ENCODE measurements at regions not wholly inside any gene's neighbourhood (a gene's known extent, or its start where the extent isn't known, plus 50 kb on each side); places are given as distances from the start of the nearest gene placed in this dataset.

DNA sequence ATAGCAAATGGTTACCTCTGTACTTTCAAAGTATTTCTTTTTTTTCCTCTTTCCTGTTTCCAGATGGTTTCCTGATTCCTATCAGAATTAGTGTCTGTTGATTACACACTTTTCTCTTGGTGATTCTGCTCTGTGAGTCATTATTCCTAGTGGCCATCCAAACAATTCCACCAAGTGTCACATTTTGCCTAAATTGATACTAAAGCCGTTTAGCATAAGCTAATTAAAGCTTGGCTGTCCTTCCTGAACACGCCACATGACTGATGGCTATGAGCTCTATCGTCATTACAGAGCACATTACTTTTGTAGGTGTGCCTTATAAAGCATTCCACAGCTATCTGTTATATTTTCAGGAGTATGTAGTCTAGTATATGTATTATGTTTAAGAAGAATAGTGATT is 671.2 kb downstream of the CDH8 start:
- TF ChIP-seq, protein P1, sequence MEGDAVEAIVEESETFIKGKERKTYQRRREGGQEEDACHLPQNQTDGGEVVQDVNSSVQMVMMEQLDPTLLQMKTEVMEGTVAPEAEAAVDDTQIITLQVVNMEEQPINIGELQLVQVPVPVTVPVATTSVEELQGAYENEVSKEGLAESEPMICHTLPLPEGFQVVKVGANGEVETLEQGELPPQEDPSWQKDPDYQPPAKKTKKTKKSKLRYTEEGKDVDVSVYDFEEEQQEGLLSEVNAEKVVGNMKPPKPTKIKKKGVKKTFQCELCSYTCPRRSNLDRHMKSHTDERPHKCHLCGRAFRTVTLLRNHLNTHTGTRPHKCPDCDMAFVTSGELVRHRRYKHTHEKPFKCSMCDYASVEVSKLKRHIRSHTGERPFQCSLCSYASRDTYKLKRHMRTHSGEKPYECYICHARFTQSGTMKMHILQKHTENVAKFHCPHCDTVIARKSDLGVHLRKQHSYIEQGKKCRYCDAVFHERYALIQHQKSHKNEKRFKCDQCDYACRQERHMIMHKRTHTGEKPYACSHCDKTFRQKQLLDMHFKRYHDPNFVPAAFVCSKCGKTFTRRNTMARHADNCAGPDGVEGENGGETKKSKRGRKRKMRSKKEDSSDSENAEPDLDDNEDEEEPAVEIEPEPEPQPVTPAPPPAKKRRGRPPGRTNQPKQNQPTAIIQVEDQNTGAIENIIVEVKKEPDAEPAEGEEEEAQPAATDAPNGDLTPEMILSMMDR (IDR thresholded peaks at IDR 0.05): no peak
- no peak for TF ChIP-seq EP300 (IDR thresholded peaks at IDR 0.05; ENCODE audit: low read depth)
